Erythroblast (primary cell): ENCODE measurements at regions not wholly inside any gene's neighbourhood (a gene's known extent, or its start where the extent isn't known, plus 50 kb on each side); places are given as distances from the start of the nearest gene placed in this dataset.

ENCODE experiments used
- GATA1 ChIP-seq: IDR thresholded peaks from 2 replicates; pipeline ENCODE4 v1.6.1; 2011; ENCODE audit warnings: low read depth, mild to moderate bottlenecking, control low read depth, low read length, moderate library complexity
- POLR2A ChIP-seq: IDR thresholded peaks from 2 replicates; pipeline ENCODE4 v1.6.1; 2011; ENCODE audit warnings: mild to moderate bottlenecking, low read length

DNA sequence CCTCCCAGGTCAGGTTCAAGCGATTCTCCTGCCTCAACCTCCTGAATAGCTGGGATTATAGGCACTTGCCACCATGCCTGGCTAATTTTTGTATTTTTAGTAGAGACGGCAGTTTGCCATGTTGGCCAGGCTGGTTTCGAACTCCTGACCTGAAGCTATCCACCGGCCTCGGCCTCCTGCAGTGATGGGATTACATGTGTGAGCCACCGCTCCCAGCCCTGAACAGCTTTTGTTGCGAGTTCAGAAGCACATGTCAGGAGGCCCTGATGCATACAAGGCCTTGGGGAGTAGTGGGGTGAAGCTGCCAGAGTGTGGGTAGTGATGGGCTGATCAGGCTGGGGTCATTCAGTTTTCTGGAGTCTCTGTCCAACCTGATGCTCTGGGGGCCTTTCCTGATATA, 117.0 kb upstream of the C11orf87 start:
- TF ChIP-seq POLR2A: no peak
- TF ChIP-seq GATA1: no peak
